Neutrophil (primary cell): ENCODE measurements at regions not wholly inside any gene's neighbourhood (a gene's known extent, or its start where the extent isn't known, plus 50 kb on each side); places are given as distances from the start of the nearest gene placed in this dataset.
"Not testable (repeated sequence)": the region's sequence is repeated elsewhere in the genome, so short reads cannot be mapped to it uniquely, and the experiment has no call there.

Experiments used
- H3K27ac ChIP-seq: fragments of 200-600 bp; sonication (generic); 2 replicates; pipeline ENCODE4 v1.5.1; 2016; ENCODE audit warnings: mild to moderate bottlenecking, moderate library complexity
- H3K27me3 ChIP-seq: fragments of 200-600 bp; sonication (generic); 2 replicates; pipeline ENCODE4 v1.6.0; 2016; ENCODE audit warnings: mild to moderate bottlenecking
- H3K36me3 ChIP-seq: fragments of 200-600 bp; sonication (generic); 2 replicates; pipeline ENCODE4 v1.5.1; 2017
- H3K4me1 ChIP-seq, 2 experiments: fragments of 200-600 bp in 1 of 2; sonication (generic) in 1 of 2; 1 replicate in 1 of 2; 2 replicates in 1 of 2; pipeline versions ENCODE4 v1.5.1 to v1.6.1; 2013 to 2016; ENCODE audit warnings: low read depth in 1 of 2, low read length in 1 of 2, mild to moderate bottlenecking in 1 of 2, moderate library complexity in 1 of 2; ENCODE audit not compliant: control insufficient read depth in 1 of 2, insufficient read depth in 1 of 2
- H3K4me3 ChIP-seq, 2 experiments: fragments of 200-600 bp in 1 of 2; sonication (generic) in 1 of 2; 1 replicate in 1 of 2; 2 replicates in 1 of 2; pipeline ENCODE4 v1.5.1; 2013 to 2016; ENCODE audit warnings: low read depth in 1 of 2, low read length in 1 of 2, mild to moderate bottlenecking in 1 of 2, moderate library complexity in 1 of 2
- H3K9me3 ChIP-seq: fragments of 200-600 bp; sonication (generic); 2 replicates; pipeline ENCODE4 v1.5.1; 2016
- CTCF ChIP-seq: fragments of 200-600 bp; sonication (generic); IDR thresholded peaks from 2 replicates; pipeline ENCODE4 v1.5.1; 2016; ENCODE audit warnings: antibody characterized with exemption

GRCh38 chr10:120051671-120052070, 159.1 kb downstream of the SEC23IP start:
- H3K4me3 ChIP-seq, result no peak overlapping the region
- H3K9me3 ChIP-seq, result no peaks in the 10 kb centered on the region
- no peak overlapping the region for H3K27ac ChIP-seq
- no peaks in the 10 kb centered on the region for H3K4me1 ChIP-seq
- TF ChIP-seq CTCF, result no peak
- peaks cover 3% of the 10 kb centered on the region for H3K27me3 ChIP-seq
- H3K36me3 ChIP-seq, result no peaks in the 10 kb centered on the region

GRCh38 chr10:120052964-120053702, 160.6 kb downstream of the SEC23IP start:
- Histone ChIP-seq H3K27me3 (peaks cover 3% of the 10 kb centered on the region), H3K36me3 (no peaks in the 10 kb centered on the region), H3K4me1 (no peaks in the 10 kb centered on the region), H3K9me3 (no peaks in the 10 kb centered on the region), H3K4me3 (no peak overlapping the region), H3K27ac (no peak overlapping the region)
- TF ChIP-seq CTCF, result no peak

- not testable (repeated sequence) for H3K27ac ChIP-seq, H3K36me3 ChIP-seq, H3K4me1 ChIP-seq, H3K4me3 ChIP-seq, H3K9me3 ChIP-seq, H3K27me3 ChIP-seq
These were observed 167.3 kb downstream of the SEC23IP start for GRCh38 chr10:120059790-120060189.

GRCh38 chr10:120067427-120067826, 174.9 kb downstream of the SEC23IP start:
- Histone ChIP-seq H3K9me3 (no peaks in the 10 kb centered on the region), H3K4me3 (no peak overlapping the region), H3K36me3 (no peaks in the 10 kb centered on the region), H3K4me1 (no peaks in the 10 kb centered on the region), H3K27me3 (no peaks in the 10 kb centered on the region), H3K27ac (no peak overlapping the region)
- TF ChIP-seq CTCF, result no peak

GRCh38 chr10:120069700-120070099, 177.2 kb downstream of the SEC23IP start:
- Histone ChIP-seq H3K36me3 (no peaks in the 10 kb centered on the region), H3K27me3 (no peaks in the 10 kb centered on the region), H3K4me3 (no peak overlapping the region), H3K9me3 (no peaks in the 10 kb centered on the region), H3K4me1 (no peaks in the 10 kb centered on the region), H3K27ac (no peak overlapping the region)
- TF ChIP-seq CTCF, result no peak

- no peak overlapping the region for H3K27ac ChIP-seq
- no peak overlapping the region for H3K4me3 ChIP-seq
- peaks cover 8% of the 10 kb centered on the region for H3K27me3 ChIP-seq
- no peak for TF ChIP-seq CTCF
- no peaks in the 10 kb centered on the region for H3K36me3 ChIP-seq
- H3K9me3 ChIP-seq, result peaks cover 6% of the 10 kb centered on the region
- no peaks in the 10 kb centered on the region for H3K4me1 ChIP-seq
These were observed 182.8 kb downstream of the SEC23IP start for GRCh38 chr10:120075349-120075748.
